Neural progenitor cell (in vitro differentiated cells): ENCODE measurements at regions not wholly inside any gene's neighbourhood (a gene's known extent, or its start where the extent isn't known, plus 50 kb on each side); places are given as distances from the start of the nearest gene placed in this dataset.

Experiments used
- DNase-seq: peaks from one replicate; pipeline ENCODE4 v3.0.0-alpha.2; 2016; ENCODE audit warnings: low spot score
- H2AFZ ChIP-seq: fragments of 200-600 bp; sonication (generic); replicated peaks from 2 replicates; pipeline ENCODE4 v1.6.1; 2016; ENCODE audit warnings: antibody characterized with exemption
- H3F3A ChIP-seq: fragments of 200-600 bp; sonication (generic); 2 replicates; pipeline ENCODE4 v1.6.1; 2016; ENCODE audit warnings: antibody characterized with exemption, low read depth
- H3K27ac ChIP-seq: fragments of 200-600 bp; sonication (generic); 2 replicates; pipeline ENCODE4 v1.5.1; 2016; ENCODE audit warnings: mild to moderate bottlenecking
- H3K27me3 ChIP-seq: fragments of 200-600 bp; sonication (generic); 2 replicates; pipeline ENCODE4 v1.6.1; 2016; ENCODE audit warnings: mild to moderate bottlenecking, moderate library complexity
- H3K36me3 ChIP-seq: fragments of 200-600 bp; sonication (generic); 2 replicates; pipeline ENCODE4 v1.5.1; 2016
- H3K4me1 ChIP-seq: fragments of 200-600 bp; sonication (generic); 2 replicates; pipeline ENCODE4 v1.6.1; 2016; ENCODE audit warnings: mixed run types
- H3K4me2 ChIP-seq: fragments of 200-600 bp; sonication (generic); 2 replicates; pipeline ENCODE4 v1.6.1; 2016
- H3K4me3 ChIP-seq: fragments of 200-600 bp; sonication (generic); 2 replicates; pipeline ENCODE4 v1.5.1; 2016
- H3K79me2 ChIP-seq: fragments of 200-600 bp; sonication (generic); 2 replicates; pipeline ENCODE4 v1.6.1; 2016; ENCODE audit warnings: low read depth
- H3K9ac ChIP-seq: fragments of 200-600 bp; sonication (generic); 2 replicates; pipeline ENCODE4 v1.6.1; 2016
- H3K9me3 ChIP-seq: fragments of 200-600 bp; sonication (generic); 2 replicates; pipeline ENCODE4 v1.5.1; 2016; ENCODE audit warnings: low read depth
- H4K20me1 ChIP-seq: fragments of 200-600 bp; sonication (generic); 2 replicates; pipeline ENCODE4 v1.6.1; 2016; ENCODE audit warnings: low read depth
- H3K27ac Mint-ChIP-seq: 3 replicates; pipeline ENCODE4 v1.8.0; 2021; ENCODE audit warnings: mixed read lengths
- H3K27me3 Mint-ChIP-seq: 2 replicates; pipeline ENCODE4 v1.8.0; 2022; ENCODE audit warnings: low read depth, mild to moderate bottlenecking, inconsistent platforms, moderate library complexity, mixed read lengths; ENCODE audit not compliant: insufficient read depth
- H3K36me3 Mint-ChIP-seq: 3 replicates; pipeline ENCODE4 v1.8.0; 2021; ENCODE audit warnings: mixed read lengths
- H3K4me1 Mint-ChIP-seq: 3 replicates; pipeline ENCODE4 v1.8.0; 2021; ENCODE audit warnings: mixed read lengths
- H3K4me3 Mint-ChIP-seq: 3 replicates; pipeline ENCODE4 v1.8.0; 2021; ENCODE audit warnings: mild to moderate bottlenecking, moderate library complexity, mixed read lengths
- H3K9me3 Mint-ChIP-seq: 3 replicates; pipeline ENCODE4 v1.8.0; 2020; ENCODE audit warnings: mixed read lengths
- EZH2 ChIP-seq: fragments of 200-600 bp; sonication (generic); IDR thresholded peaks from 2 replicates; pipeline ENCODE4 v1.6.1; 2017; ENCODE audit warnings: antibody characterized with exemption, mild to moderate bottlenecking, moderate library complexity
- EZH2phosphoT487 ChIP-seq: fragments of 200-600 bp; sonication (generic); IDR thresholded peaks from 2 replicates; pipeline ENCODE4 v1.6.1; 2017; ENCODE audit warnings: antibody characterized with exemption
- TF ChIP-seq, protein P1 (sequence below): fragments of 200-600 bp; sonication (generic); IDR thresholded peaks from 2 replicates; pipeline ENCODE4 v1.5.1; 2017; ENCODE audit warnings: antibody characterized with exemption, mild to moderate bottlenecking

- peak; percentile 38 for DNase-seq
- Histone ChIP-seq H3K79me2 (no peaks in the 10 kb centered on the region), H4K20me1 (no peaks in the 10 kb centered on the region), H3K27me3 (no peaks in the 10 kb centered on the region), H3K36me3 (no peaks in the 10 kb centered on the region), H3K9me3 (no peaks in the 10 kb centered on the region), H3K4me1 (peaks cover 10% of the 10 kb centered on the region), H3K9ac (no peak overlapping the region), H3F3A (no peaks in the 10 kb centered on the region), H2AFZ (no peak overlapping the region), H3K4me2 (no peak overlapping the region), H3K27ac (no peak overlapping the region), H3K4me3 (no peak overlapping the region)
- TF ChIP-seq EZH2phosphoT487 = no peak
- TF ChIP-seq, protein P1, sequence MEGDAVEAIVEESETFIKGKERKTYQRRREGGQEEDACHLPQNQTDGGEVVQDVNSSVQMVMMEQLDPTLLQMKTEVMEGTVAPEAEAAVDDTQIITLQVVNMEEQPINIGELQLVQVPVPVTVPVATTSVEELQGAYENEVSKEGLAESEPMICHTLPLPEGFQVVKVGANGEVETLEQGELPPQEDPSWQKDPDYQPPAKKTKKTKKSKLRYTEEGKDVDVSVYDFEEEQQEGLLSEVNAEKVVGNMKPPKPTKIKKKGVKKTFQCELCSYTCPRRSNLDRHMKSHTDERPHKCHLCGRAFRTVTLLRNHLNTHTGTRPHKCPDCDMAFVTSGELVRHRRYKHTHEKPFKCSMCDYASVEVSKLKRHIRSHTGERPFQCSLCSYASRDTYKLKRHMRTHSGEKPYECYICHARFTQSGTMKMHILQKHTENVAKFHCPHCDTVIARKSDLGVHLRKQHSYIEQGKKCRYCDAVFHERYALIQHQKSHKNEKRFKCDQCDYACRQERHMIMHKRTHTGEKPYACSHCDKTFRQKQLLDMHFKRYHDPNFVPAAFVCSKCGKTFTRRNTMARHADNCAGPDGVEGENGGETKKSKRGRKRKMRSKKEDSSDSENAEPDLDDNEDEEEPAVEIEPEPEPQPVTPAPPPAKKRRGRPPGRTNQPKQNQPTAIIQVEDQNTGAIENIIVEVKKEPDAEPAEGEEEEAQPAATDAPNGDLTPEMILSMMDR = no peak
- TF ChIP-seq EZH2 = no peak
- H3K9me3 Mint-ChIP-seq = no peaks in the 10 kb centered on the region
- peaks cover 16% of the 10 kb centered on the region for H3K4me1 Mint-ChIP-seq
- H3K27ac Mint-ChIP-seq = no peak overlapping the region
- no peaks in the 10 kb centered on the region for H3K36me3 Mint-ChIP-seq
- no peak overlapping the region for H3K4me3 Mint-ChIP-seq
- H3K27me3 Mint-ChIP-seq = peaks cover 2% of the 10 kb centered on the region
Measured at GRCh38 chr17:79164913-79165695, 90.5 kb downstream of the ENGASE start.

DNA sequence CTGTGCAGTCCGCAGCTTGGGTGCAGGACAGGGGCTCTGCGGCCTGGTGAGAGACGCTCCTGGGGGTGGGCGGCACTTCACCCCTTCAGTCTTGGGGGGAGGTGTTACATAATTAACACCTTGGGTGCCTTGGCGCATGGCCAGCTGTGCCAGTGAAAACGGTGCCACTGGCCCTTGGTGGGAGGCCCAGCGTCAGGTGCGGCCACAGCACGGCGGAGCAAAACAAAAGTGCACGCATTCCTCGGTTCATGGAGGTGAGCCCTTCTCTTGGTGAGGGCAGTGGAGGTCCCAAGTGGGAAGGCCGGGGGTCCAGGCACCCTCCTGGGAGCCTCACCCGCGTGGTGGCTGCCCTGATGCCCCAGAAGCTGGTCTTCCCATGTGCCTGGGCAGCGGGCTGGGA is 89.8 kb downstream of the ENGASE start:
- H3K79me2 ChIP-seq = no peaks in the 10 kb centered on the region
- no peak overlapping the region for H3K4me3 ChIP-seq
- H3K9me3 ChIP-seq = no peaks in the 10 kb centered on the region
- no peak overlapping the region for H3K27ac ChIP-seq
- H3F3A ChIP-seq = no peaks in the 10 kb centered on the region
- no peak for DNase-seq
- H3K27ac Mint-ChIP-seq = no peak overlapping the region
- H3K4me3 Mint-ChIP-seq = no peak overlapping the region
- no peaks in the 10 kb centered on the region for H3K9me3 Mint-ChIP-seq
- H3K36me3 ChIP-seq = no peaks in the 10 kb centered on the region
- H3K27me3 Mint-ChIP-seq = peaks cover 2% of the 10 kb centered on the region
- no peaks in the 10 kb centered on the region for H4K20me1 ChIP-seq
- H3K27me3 ChIP-seq = no peaks in the 10 kb centered on the region
- H3K4me2 ChIP-seq = no peak overlapping the region
- H2AFZ ChIP-seq = no peak overlapping the region
- TF ChIP-seq, protein P1 = no peak
- TF ChIP-seq EZH2phosphoT487 = no peak
- TF ChIP-seq EZH2 = no peak
- no peaks in the 10 kb centered on the region for H3K36me3 Mint-ChIP-seq
- peaks cover 10% of the 10 kb centered on the region for H3K4me1 ChIP-seq
- no peak overlapping the region for H3K9ac ChIP-seq
- peaks cover 16% of the 10 kb centered on the region for H3K4me1 Mint-ChIP-seq

- H3K4me3 ChIP-seq = no peak overlapping the region
- H3K9me3 ChIP-seq = no peaks in the 10 kb centered on the region
- Mint-ChIP-seq H3K4me3 (no peak overlapping the region), H3K27ac (no peak overlapping the region), H3K27me3 (peaks cover 2% of the 10 kb centered on the region), H3K36me3 (no peaks in the 10 kb centered on the region), H3K9me3 (no peaks in the 10 kb centered on the region), H3K4me1 (peaks cover 16% of the 10 kb centered on the region)
- no peaks in the 10 kb centered on the region for H3K79me2 ChIP-seq
- H3K27me3 ChIP-seq = no peaks in the 10 kb centered on the region
- TF ChIP-seq EZH2phosphoT487 (no peak), EZH2 (no peak)
- TF ChIP-seq, protein P1 = no peak
- no peak overlapping the region for H3K4me2 ChIP-seq
- H3K4me1 ChIP-seq = peaks cover 10% of the 10 kb centered on the region
- H3K27ac ChIP-seq = no peak overlapping the region
- H3K36me3 ChIP-seq = no peaks in the 10 kb centered on the region
- H3F3A ChIP-seq = no peaks in the 10 kb centered on the region
- DNase-seq = no peak
- no peak overlapping the region for H2AFZ ChIP-seq
- H4K20me1 ChIP-seq = no peaks in the 10 kb centered on the region
- no peak overlapping the region for H3K9ac ChIP-seq
Measured at GRCh38 chr17:79163071-79163470, 88.4 kb downstream of the ENGASE start.
